HepG2 (cell line): ENCODE measurements at regions not wholly inside any gene's neighbourhood (a gene's known extent, or its start where the extent isn't known, plus 50 kb on each side); places are given as distances from the start of the nearest gene placed in this dataset.

ENCODE experiments used
- ARNT2 ChIP-seq: sonication (generic); formaldehyde crosslinking; IDR thresholded peaks from 2 replicates; pipeline ENCODE4 v1.8.0; 2022; ENCODE audit warnings: mild to moderate bottlenecking, low read depth, missing genetic modification reagents, moderate library complexity
- ATF7-NPFF ChIP-seq: sonication (generic); formaldehyde crosslinking; IDR thresholded peaks from 2 replicates; pipeline ENCODE4 v1.8.1; 2023; ENCODE audit warnings: mild to moderate bottlenecking, low read depth, missing genetic modification reagents, moderate library complexity
- HDAC6 ChIP-seq: fragments of 200-600 bp; sonication (generic); IDR thresholded peaks from 2 replicates; pipeline ENCODE4 v1.7.0; 2017; ENCODE audit warnings: mild to moderate bottlenecking, antibody characterized with exemption, low read length, low read depth
- NFE2L1 ChIP-seq: sonication (generic); formaldehyde crosslinking; IDR thresholded peaks from 2 replicates; pipeline ENCODE4 v1.4.0; 2020; ENCODE audit warnings: missing genetic modification reagents, mild to moderate bottlenecking, borderline replicate concordance
- NR3C1 ChIP-seq: sonication (generic); formaldehyde crosslinking; IDR thresholded peaks from 2 replicates; pipeline ENCODE4 v1.4.0; 2020; ENCODE audit warnings: missing genetic modification reagents
- PHB2 ChIP-seq: fragments of 450-650 bp; IDR thresholded peaks from 2 replicates; pipeline ENCODE4 v1.6.1; 2018; ENCODE audit not compliant: partially characterized antibody
- PHF8 ChIP-seq: sonication (generic); formaldehyde crosslinking; IDR thresholded peaks from 2 replicates; pipeline ENCODE4 v1.5.0; 2020; ENCODE audit warnings: missing genetic modification reagents
- RFXANK ChIP-seq: IDR thresholded peaks from 2 replicates; pipeline ENCODE4 v1.6.1; 2016
- SP5 ChIP-seq: IDR thresholded peaks from 2 replicates; pipeline ENCODE4 v1.6.1; 2016; ENCODE audit warnings: low read depth, borderline replicate concordance
- SRF ChIP-seq: IDR thresholded peaks from 2 replicates; pipeline ENCODE4 v1.6.1; 2011; ENCODE audit warnings: mild to moderate bottlenecking, low read depth, low read length, moderate library complexity
- TCF12 ChIP-seq, 2 experiments: fragments of 450-650 bp in 1 of 2; sonication (generic) in 1 of 2; formaldehyde crosslinking in 1 of 2; IDR thresholded peaks; 2 replicates each; pipeline versions ENCODE4 v1.6.1 to v1.8.0; 2017 to 2022; ENCODE audit warnings: antibody characterized with exemption in 1 of 2, mild to moderate bottlenecking in 1 of 2, missing genetic modification reagents in 1 of 2, moderate library complexity in 1 of 2
- U2AF2 ChIP-seq: fragments of 200-400 bp; formaldehyde crosslinking; IDR thresholded peaks from 2 replicates; pipeline ENCODE4 v1.6.1; 2017; ENCODE audit warnings: low read depth, mild to moderate bottlenecking, low read length
- ZBTB1 ChIP-seq: sonication (generic); formaldehyde crosslinking; IDR thresholded peaks from 2 replicates; pipeline ENCODE4 v1.4.0; 2020; ENCODE audit warnings: missing genetic modification reagents, borderline replicate concordance
- ZFP90 ChIP-seq: sonication (generic); formaldehyde crosslinking; IDR thresholded peaks from 2 replicates; pipeline ENCODE4 v1.8.0; 2022; ENCODE audit warnings: missing genetic modification reagents, mild to moderate bottlenecking, inconsistent platforms, borderline replicate concordance
- ZNF205 ChIP-seq: IDR thresholded peaks from 2 replicates; pipeline ENCODE4 v1.6.1; 2018; ENCODE audit warnings: missing biosample characterization, missing genetic modification reagents
- ZNF772 ChIP-seq: sonication (generic); formaldehyde crosslinking; IDR thresholded peaks from 2 replicates; pipeline ENCODE4 v1.5.0; 2020; ENCODE audit warnings: mild to moderate bottlenecking, missing genetic modification reagents
- ZSCAN20 ChIP-seq: sonication (generic); formaldehyde crosslinking; IDR thresholded peaks from 2 replicates; pipeline ENCODE4 v1.4.0; 2020; ENCODE audit warnings: missing genetic modification reagents, mild to moderate bottlenecking, borderline replicate concordance
- ZSCAN25 ChIP-seq: sonication (generic); formaldehyde crosslinking; IDR thresholded peaks from 2 replicates; pipeline ENCODE4 v1.8.0; 2022; ENCODE audit warnings: mild to moderate bottlenecking, missing genetic modification reagents
- TF ChIP-seq, protein P1 (sequence below): sonication (generic); formaldehyde crosslinking; IDR thresholded peaks from 2 replicates; pipeline ENCODE4; 2020; ENCODE audit warnings: missing genetic modification reagents, mild to moderate bottlenecking, borderline replicate concordance
- TF ChIP-seq, protein P2 (sequence below): sonication (generic); formaldehyde crosslinking; IDR thresholded peaks from 2 replicates; pipeline ENCODE4 v1.5.0; 2020; ENCODE audit warnings: mild to moderate bottlenecking, missing genetic modification reagents, borderline replicate concordance
- TF ChIP-seq, protein P3 (sequence below): sonication (generic); formaldehyde crosslinking; IDR thresholded peaks from 2 replicates; pipeline ENCODE4 v1.8.1; 2023; ENCODE audit warnings: mild to moderate bottlenecking, missing genetic modification reagents, borderline replicate concordance
- TF ChIP-seq, protein P4 (sequence below): sonication (generic); formaldehyde crosslinking; IDR thresholded peaks from 2 replicates; pipeline ENCODE4 v1.9.0; 2021; ENCODE audit warnings: missing genetic modification reagents, mild to moderate bottlenecking, borderline replicate concordance

DNA sequence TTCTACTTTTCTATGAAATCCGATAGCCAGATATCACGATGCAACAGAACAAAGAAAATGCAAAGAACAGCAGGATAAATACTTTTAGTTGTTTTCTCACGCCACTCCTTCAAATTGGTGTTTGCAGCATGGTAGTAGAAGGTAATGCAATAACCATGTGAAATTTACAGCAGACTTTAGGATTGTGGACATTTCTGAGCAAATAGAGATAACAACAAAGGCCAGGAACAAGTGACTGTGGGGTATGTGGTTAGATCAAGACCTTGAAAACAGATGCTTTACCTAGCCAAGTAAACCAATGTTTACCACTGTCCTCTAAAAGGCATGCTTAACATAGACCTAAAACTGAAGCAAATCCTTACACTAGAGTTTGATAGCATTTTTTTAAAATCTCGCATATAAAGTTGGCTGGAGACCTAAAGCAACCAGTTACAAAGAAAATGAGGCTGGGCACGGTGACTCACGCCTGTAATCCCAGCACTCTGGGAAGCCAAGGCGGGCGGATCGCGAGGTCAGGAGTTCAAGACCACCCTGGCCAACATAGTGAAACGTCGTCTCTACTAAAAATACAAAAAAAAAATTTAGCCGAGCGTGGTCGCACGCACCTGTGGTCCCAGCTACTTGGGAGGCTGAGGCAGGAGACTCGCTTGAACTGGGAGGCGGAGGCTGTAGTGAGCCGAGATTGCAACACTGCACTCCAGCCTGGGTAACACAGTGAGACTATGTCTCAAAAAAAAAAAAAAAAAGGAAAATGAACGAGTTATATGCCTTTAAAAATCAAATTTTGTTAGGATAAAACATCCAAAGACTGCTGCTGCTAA is 123.2 kb upstream of the FOXN3 start (continued):
- TF ChIP-seq, protein P1, sequence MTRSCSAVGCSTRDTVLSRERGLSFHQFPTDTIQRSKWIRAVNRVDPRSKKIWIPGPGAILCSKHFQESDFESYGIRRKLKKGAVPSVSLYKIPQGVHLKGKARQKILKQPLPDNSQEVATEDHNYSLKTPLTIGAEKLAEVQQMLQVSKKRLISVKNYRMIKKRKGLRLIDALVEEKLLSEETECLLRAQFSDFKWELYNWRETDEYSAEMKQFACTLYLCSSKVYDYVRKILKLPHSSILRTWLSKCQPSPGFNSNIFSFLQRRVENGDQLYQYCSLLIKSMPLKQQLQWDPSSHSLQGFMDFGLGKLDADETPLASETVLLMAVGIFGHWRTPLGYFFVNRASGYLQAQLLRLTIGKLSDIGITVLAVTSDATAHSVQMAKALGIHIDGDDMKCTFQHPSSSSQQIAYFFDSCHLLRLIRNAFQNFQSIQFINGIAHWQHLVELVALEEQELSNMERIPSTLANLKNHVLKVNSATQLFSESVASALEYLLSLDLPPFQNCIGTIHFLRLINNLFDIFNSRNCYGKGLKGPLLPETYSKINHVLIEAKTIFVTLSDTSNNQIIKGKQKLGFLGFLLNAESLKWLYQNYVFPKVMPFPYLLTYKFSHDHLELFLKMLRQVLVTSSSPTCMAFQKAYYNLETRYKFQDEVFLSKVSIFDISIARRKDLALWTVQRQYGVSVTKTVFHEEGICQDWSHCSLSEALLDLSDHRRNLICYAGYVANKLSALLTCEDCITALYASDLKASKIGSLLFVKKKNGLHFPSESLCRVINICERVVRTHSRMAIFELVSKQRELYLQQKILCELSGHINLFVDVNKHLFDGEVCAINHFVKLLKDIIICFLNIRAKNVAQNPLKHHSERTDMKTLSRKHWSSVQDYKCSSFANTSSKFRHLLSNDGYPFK (CRISPR knock-in tag): no peak
- TF ChIP-seq NR3C1 (CRISPR knock-in tag) (no peak), NFE2L1 (CRISPR knock-in tag) (no peak), SP5 (CRISPR knock-in tag) (no peak), ARNT2 (no peak; the same call in 1 of the 2 replicates), ZSCAN20 (no peak), ZNF205 (CRISPR knock-in tag) (no peak), TCF12 (IDR thresholded peaks at IDR 0.05) (no peak), TCF12 (CRISPR knock-in tag; IDR thresholded peaks at IDR 0.05) (0 out of 2 replicates have a peak, but pooled peaks have one; percentile 35), ZFP90 (CRISPR knock-in tag) (no peak), PHB2 (no peak), PHF8 (CRISPR knock-in tag) (no peak), ZSCAN25 (CRISPR knock-in tag) (no peak), ZNF772 (CRISPR knock-in tag) (no peak), ZBTB1 (CRISPR knock-in tag) (no peak), HDAC6 (no peak), SRF (no peak), ATF7-NPFF (CRISPR knock-in tag) (no peak), RFXANK (CRISPR knock-in tag) (no peak), U2AF2 (no peak)
- TF ChIP-seq, protein P2, sequence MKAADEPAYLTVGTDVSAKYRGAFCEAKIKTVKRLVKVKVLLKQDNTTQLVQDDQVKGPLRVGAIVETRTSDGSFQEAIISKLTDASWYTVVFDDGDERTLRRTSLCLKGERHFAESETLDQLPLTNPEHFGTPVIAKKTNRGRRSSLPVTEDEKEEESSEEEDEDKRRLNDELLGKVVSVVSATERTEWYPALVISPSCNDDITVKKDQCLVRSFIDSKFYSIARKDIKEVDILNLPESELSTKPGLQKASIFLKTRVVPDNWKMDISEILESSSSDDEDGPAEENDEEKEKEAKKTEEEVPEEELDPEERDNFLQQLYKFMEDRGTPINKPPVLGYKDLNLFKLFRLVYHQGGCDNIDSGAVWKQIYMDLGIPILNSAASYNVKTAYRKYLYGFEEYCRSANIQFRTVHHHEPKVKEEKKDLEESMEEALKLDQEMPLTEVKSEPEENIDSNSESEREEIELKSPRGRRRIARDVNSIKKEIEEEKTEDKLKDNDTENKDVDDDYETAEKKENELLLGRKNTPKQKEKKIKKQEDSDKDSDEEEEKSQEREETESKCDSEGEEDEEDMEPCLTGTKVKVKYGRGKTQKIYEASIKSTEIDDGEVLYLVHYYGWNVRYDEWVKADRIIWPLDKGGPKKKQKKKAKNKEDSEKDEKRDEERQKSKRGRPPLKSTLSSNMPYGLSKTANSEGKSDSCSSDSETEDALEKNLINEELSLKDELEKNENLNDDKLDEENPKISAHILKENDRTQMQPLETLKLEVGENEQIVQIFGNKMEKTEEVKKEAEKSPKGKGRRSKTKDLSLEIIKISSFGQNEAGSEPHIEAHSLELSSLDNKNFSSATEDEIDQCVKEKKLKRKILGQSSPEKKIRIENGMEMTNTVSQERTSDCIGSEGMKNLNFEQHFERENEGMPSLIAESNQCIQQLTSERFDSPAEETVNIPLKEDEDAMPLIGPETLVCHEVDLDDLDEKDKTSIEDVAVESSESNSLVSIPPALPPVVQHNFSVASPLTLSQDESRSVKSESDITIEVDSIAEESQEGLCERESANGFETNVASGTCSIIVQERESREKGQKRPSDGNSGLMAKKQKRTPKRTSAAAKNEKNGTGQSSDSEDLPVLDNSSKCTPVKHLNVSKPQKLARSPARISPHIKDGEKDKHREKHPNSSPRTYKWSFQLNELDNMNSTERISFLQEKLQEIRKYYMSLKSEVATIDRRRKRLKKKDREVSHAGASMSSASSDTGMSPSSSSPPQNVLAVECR (CRISPR knock-in tag): peak; percentile 42; the same call in 1 of the 2 replicates
- TF ChIP-seq, protein P3, sequence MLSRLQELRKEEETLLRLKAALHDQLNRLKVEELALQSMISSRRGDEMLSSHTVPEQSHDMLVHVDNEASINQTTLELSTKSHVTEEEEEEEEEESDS (CRISPR knock-in tag): no peak
- TF ChIP-seq, protein P4, sequence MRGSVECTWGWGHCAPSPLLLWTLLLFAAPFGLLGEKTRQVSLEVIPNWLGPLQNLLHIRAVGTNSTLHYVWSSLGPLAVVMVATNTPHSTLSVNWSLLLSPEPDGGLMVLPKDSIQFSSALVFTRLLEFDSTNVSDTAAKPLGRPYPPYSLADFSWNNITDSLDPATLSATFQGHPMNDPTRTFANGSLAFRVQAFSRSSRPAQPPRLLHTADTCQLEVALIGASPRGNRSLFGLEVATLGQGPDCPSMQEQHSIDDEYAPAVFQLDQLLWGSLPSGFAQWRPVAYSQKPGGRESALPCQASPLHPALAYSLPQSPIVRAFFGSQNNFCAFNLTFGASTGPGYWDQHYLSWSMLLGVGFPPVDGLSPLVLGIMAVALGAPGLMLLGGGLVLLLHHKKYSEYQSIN: no peak
